K562 (cell line): ENCODE measurements at regions not wholly inside any gene's neighbourhood (a gene's known extent, or its start where the extent isn't known, plus 50 kb on each side); places are given as distances from the start of the nearest gene placed in this dataset.

Experiments used
- CHD2 ChIP-seq: IDR thresholded peaks from 2 replicates; pipeline ENCODE4 v1.6.1; 2011; ENCODE audit warnings: low read depth, low read length
- EZH2 ChIP-seq: IDR thresholded peaks from 2 replicates; pipeline ENCODE4 v1.6.1; 2012; ENCODE audit warnings: low read depth, mild to moderate bottlenecking, inconsistent platforms, low read length, borderline replicate concordance
- FOXM1 ChIP-seq, 2 experiments: fragments of 450-650 bp in 1 of 2; sonication (generic) in 1 of 2; formaldehyde crosslinking in 1 of 2; IDR thresholded peaks; 2 replicates each; pipeline versions ENCODE4 v1.6.1 to v1.9.0; 2017 to 2022; ENCODE audit warnings: low read depth in 2 of 2, mild to moderate bottlenecking in 2 of 2, missing genetic modification reagents in 1 of 2, moderate library complexity in 1 of 2
- JUND ChIP-seq, 2 experiments: IDR thresholded peaks; 2 replicates in 1 of 2; 3 replicates in 1 of 2; pipeline ENCODE4 v1.6.1; 2011; ENCODE audit warnings: borderline replicate concordance in 2 of 2, low read depth in 2 of 2, low read length in 2 of 2, improper control_type of control experiment in 1 of 2, missing biosample characterization in 1 of 2, missing genetic modification characterization in 1 of 2, missing genetic modification reagents in 1 of 2
- MEF2A ChIP-seq: IDR thresholded peaks from 2 replicates; pipeline ENCODE4 v1.6.1; 2011; ENCODE audit warnings: low read depth, mild to moderate bottlenecking, low read length, moderate library complexity; ENCODE audit not compliant: control insufficient read depth
- NONO ChIP-seq, 2 experiments: fragments of 200-400 bp in 1 of 2; fragments of 450-650 bp in 1 of 2; formaldehyde crosslinking in 1 of 2; IDR thresholded peaks; 2 replicates each; pipeline ENCODE4 v1.6.1; 2017; ENCODE audit warnings: low read depth in 2 of 2, mild to moderate bottlenecking in 2 of 2, moderate library complexity in 2 of 2, low read length in 1 of 2
- NR2F6 ChIP-seq: fragments of 450-650 bp; formaldehyde crosslinking; IDR thresholded peaks from 2 replicates; pipeline ENCODE4 v1.4.0; 2020; ENCODE audit warnings: mild to moderate bottlenecking
- POLR2A ChIP-seq: fragments of 450-650 bp; conservative IDR thresholded peaks from 2 replicates; pipeline ENCODE4 v1.6.1; 2016
- POLR2AphosphoS5 ChIP-seq: IDR thresholded peaks from 2 replicates; pipeline ENCODE4 v1.6.1; 2011; ENCODE audit warnings: mild to moderate bottlenecking, low read depth, low read length, moderate library complexity; ENCODE audit not compliant: control insufficient read depth, insufficient read depth
- RAD21 ChIP-seq, 2 experiments: fragments of 250-450 bp in 1 of 2; fragments of 450-650 bp in 1 of 2; sonication (Bioruptor Pico) in 1 of 2; formaldehyde crosslinking in 1 of 2; IDR thresholded peaks in 1 of 2; conservative IDR thresholded peaks in 1 of 2; 2 replicates each; pipeline versions ENCODE4 v1.4.0 to v1.8.0; 2020 to 2022; ENCODE audit warnings: mild to moderate bottlenecking in 2 of 2, moderate library complexity in 1 of 2
- SMAD3 ChIP-seq: fragments of 450-650 bp; formaldehyde crosslinking; conservative IDR thresholded peaks from 2 replicates; pipeline ENCODE4 v1.4.0; 2020; ENCODE audit warnings: mild to moderate bottlenecking
- ZNF395 ChIP-seq: fragments of 200-800 bp; sonication (Bioruptor generic); IDR thresholded peaks from 2 replicates; pipeline ENCODE4 v1.6.1; 2017; ENCODE audit warnings: missing genetic modification characterization, missing compliant biosample characterization
- TF ChIP-seq, protein P1 (sequence below): fragments of 250-450 bp; sonication (Bioruptor Pico); IDR thresholded peaks from 2 replicates; pipeline ENCODE4 v1.8.0; 2021; ENCODE audit warnings: borderline replicate concordance, mild to moderate bottlenecking, moderate library complexity; ENCODE audit not compliant: poor library complexity, severe bottlenecking

DNA sequence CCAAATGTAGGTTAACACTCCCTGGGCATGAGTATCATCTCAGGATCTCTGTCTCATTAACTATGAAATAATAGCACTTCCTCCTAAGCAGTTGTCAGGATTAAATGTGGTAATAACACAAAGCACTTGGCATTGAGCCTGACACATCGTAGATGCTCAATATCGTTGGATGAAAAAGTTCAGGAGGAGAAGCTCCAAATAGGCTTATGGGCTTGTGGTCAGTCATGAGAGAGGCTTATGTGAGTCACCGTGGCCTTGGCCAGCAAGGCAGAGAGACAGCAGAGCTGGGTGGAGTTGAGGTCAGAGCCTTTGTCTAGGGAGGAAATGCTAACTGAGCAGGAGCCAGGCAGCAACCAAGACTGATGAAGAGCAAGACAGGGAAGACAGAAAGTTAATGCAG, 68.3 kb upstream of the PPM1B start:
- TF ChIP-seq MEF2A (no peak), EZH2 (no peak), JUND (IDR thresholded peaks at IDR 0.05; ENCODE audit: borderline replicate concordance, low read depth, low read length) (0 out of 2 replicates have a peak, but pooled peaks have one; percentile 28), JUND (tag; IDR thresholded peaks at IDR 0.05; ENCODE audit: borderline replicate concordance, low read depth, low read length) (no peak), NR2F6 (no peak), CHD2 (no peak), POLR2A (no peak), NONO (IDR thresholded peaks at IDR 0.05; ENCODE audit: low read depth in 2 of 2, low read length in 1 of 2) (no peak), SMAD3 (no peak), POLR2AphosphoS5 (no peak), RAD21 (CRISPR knock-in tag; conservative IDR thresholded peaks at IDR 0.05 in 1 of 2, IDR thresholded peaks at IDR 0.05 in 1 of 2) (no peak), ZNF395 (CRISPR knock-in tag) (no peak), FOXM1 (IDR thresholded peaks at IDR 0.05; ENCODE audit: low read depth) (no peak), FOXM1 (CRISPR knock-in tag; IDR thresholded peaks at IDR 0.05; ENCODE audit: low read depth) (no peak)
- TF ChIP-seq, protein P1, sequence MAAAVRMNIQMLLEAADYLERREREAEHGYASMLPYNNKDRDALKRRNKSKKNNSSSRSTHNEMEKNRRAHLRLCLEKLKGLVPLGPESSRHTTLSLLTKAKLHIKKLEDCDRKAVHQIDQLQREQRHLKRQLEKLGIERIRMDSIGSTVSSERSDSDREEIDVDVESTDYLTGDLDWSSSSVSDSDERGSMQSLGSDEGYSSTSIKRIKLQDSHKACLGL: no peak
